DMS114 treated with DMSO at 0.1 percent for 48 hours (cell line): ENCODE measurements at regions not wholly inside any gene's neighbourhood (a gene's known extent, or its start where the extent isn't known, plus 50 kb on each side); places are given as distances from the start of the nearest gene placed in this dataset.
"Not testable (repeated sequence)": the region's sequence is repeated elsewhere in the genome, so short reads cannot be mapped to it uniquely, and the experiment has no call there.

ENCODE experiments used
- DNase-seq: peaks from one replicate; lab custom pipeline; 2025; ENCODE audit not compliant: unreplicated experiment; lab: John Stamatoyannopoulos, UW

DNA sequence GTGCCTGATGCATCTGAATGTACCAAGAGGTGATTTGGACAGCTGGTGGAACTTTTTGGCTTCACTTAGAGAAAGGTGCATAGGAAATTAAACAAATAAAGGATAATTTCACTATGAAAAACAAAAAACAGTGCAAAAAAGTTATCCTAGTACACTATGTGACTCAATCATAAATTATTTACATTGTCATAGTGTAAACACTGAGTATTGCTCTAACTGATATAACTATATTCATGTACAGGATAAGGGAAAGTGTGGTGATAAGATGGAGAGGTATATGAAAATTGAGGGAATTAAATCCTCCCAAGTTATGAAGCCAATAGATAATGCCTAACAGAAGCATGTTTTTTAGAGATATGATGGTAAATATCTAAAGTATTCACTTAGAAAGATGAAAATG, 50.2 kb upstream of the CPNE4 start:
- no peak for DNase-seq

DNA sequence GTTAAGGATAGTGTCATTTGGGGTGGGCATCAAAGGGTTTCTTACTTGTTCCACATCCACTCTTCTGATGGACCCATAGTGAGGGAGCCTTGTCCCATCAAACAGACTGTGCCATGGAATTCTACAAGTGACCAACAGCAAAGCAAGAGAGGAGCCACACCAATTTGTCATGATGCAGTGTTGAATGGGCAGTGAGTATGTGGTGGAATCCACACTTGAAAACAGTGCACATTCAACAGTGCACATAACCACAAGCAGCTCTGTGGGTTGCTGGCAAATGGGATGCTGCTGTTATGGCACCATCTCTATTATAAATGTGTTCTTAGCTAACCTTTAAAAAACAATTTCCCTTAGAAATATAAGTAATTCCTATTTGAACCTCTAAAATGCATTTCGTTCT, 52.5 kb upstream of the CPNE4 start:
- no peak for DNase-seq

DNA sequence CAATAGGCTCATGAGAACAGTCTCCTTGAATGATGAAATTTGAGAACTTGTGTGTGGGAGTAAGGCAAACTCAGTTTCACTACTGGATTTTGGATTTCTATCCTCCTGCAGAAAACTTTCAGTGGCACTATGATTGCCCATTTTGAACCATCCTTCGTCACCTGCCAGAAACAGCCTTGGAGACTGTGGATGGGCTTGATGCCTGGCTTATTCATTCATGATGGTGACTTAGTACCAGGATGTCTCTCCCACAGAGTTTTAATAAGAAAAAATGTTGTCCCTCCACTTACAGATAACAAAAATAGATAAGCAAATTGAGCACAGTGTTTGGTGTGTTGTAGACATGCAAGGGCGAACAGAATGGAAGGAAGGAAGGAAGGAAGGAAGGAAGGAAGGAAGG, 53.5 kb upstream of the CPNE4 start:
- no peak for DNase-seq

DNA sequence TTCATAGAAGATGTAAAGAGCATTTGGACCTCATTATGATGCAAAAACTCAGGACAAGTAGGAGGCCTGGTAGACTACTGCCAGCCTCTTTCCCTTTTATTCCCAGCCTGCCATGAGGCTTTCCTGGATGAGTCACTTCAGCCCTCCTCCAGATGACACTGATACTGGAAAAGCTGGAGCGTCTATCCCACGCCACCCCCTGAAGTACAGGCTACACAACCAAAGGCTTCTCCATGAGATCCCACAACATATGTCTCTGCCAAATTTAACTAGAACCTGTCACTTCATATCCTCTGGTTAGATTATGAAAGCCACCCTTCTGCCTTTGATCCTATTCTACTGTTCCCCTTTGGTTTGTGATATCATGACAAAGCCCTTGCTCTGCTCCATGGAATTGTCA, 56.1 kb upstream of the CPNE4 start:
- no peak for DNase-seq

DNA sequence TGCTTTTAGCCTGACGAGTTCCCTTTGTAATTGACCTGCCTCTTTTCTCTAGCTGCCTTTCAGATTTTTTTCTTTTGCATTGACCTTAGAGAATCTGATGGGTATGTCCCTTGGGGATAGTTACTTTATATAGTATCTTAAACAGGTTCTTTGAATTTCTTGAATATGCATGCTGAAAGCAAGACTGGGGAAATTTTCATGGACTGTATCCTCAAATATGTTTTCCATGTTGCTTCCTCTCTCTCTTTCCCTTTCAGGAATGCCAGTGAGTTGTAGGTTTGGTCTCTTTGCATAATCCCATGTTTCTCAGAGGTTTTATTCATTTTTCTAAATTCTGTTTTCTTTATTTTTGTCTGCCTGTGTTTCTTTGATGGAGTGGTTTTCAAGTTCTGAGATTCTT, 81.8 kb upstream of the CPNE4 start:
- no peak for DNase-seq

DNA sequence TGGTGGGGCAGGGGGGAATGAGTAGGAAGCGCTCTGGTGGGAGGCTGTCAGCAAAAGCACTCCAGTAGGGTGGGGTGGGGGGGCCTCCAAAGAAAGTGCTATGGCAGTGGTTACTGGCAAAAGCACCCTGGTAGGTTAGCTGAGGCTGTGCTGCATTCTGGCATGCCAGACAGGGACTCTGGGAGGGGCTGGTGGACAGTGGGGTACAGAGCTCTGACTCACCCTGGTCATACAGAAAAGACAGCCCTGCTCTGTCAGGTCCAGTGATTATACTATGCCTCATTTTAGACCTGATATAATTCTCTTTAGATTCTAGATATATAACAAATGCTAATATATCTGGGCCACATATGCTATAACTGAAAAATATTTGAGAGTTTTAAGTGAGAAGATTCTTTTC, 82.8 kb upstream of the CPNE4 start:
- DNase-seq, result no peak

DNA sequence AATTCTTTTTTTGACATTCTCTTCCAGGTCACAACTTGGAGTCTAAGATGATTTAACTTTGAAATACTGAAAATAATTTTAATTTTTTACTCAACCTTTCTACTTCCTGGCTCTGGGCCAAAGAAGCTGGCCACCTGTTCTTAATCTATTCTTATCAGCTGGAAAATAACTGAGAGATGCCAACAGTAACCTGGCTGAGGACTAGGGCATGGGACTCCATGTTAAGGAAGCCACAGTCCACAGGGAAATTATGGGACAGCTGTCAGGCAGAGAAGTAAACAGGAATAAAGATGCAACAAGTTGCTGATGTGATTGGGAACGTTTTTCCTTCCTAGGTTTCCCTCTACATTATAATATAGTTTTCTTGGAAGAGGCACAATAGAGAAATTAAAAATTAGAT, 84.7 kb upstream of the CPNE4 start:
- DNase-seq, result no peak

DNA sequence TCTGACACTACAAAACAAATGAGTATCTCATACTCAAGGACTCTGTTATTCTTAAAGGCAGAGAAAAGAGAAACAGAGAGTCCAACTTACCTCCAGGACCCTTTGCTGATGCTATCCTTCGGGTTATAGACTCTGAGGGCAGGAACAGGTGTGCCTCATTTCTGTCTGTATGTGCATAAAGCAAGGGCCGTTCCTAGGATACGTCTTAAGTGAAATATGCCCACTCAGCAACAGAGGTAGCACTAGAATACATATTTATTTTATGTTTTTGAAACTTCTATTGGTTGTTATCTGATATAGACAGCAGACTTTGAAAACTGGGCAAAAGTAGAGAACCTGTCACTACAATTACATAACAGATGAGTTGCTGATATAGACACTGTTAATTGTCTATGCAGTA, 89.3 kb upstream of the CPNE4 start:
- DNase-seq, result no peak

DNA sequence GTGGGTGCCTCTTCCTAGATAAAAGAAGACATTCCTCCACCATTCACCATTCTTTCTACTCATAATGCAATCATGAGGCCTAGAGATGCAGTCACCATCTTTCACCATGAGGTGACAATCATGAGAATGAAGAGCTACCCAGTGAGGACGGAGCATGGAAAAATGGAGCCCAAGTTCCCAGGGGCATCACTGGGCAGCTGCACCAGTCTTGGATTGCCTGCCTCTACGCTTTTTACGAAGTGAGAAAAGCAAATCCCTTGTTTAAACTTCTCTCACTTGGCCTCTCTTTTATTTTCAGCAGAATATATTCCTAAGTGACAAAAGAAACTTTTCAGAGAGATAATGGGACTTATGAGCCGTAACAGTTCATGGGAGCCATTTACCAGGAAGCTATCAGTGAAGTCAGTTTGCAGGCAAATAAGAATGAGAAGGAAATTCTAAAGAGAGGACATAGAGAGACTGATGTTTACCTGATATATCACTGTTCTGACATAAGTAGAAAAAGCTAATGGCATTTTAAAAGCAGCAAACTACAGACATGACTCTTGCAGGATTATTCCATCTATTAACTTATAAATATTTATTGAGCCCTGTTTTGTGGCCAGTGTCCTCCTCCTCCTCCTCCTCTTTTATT, 90.0 kb upstream of the CPNE4 start:
- no peak for DNase-seq

DNA sequence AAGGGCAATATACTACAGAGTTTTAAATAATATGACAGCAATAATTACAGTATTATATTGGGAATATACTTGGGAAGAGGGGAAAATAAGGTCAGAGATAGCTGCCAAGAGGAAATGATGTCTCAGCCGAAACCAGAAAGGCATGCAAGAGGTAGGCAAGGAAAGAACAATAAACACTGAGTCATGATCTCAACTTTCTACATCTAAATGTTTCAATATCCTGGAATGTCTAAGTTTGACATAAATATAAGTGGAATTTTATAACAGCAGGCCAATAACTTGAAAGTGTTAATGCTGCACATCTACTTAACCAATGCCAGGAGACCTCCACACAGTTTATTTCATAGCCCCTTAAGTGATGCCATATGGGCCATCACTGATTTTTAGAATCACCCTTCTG, 99.8 kb upstream of the CPNE4 start:
- DNase-seq, result no peak

DNA sequence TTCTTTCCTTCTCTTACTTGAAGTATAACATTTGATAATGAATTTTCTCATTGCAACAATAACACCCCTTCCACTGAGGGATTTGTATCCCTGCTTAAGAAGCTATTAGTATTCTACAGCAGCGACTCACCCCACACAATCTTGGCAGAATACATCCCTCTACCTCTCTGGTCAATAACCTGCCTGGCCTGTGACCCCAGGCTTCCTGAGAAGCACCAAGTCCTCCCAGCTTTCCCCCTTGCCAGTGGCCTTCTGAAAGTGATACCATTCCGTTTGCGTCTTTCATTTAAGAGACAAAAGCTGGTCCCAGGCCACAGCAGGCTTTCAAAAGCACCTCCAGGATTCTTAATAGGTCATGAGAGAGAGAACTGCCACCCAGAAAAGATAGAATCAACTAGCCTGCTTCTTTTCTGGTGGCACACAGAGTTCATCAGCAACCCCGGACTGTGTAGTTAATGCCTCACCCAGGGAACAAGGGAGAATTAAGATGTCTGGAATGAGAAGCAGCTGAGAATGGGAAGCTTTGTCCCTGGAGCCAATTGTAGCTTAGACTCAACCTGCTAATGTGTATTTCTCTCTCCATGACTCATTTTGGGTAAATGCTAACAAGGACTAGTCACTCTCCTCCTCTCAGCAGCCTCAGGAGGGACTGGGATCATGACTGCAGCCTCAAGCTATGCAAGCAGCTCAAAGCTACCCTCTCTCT, 101.0 kb upstream of the CPNE4 start:
- DNase-seq, result no peak

DNA sequence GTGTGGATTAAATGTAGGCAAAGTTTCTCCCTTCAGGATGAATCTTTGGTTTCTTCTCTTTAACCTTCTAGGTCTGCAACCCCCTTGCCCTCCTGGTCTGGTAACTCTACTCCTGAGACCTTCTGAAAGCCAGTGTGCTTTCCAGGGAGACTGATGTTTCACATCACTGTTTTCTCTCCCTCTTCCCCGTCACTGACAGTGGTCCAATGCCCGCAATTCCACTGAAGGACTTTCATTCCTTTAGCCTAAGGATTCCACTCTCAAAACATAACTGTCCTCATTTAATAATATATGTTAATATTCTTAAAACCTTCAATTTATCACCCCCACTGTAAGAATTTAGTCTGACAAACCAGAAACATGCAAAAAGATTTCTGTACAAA, 101.5 kb upstream of the CPNE4 start:
- DNase-seq, result no peak

DNA sequence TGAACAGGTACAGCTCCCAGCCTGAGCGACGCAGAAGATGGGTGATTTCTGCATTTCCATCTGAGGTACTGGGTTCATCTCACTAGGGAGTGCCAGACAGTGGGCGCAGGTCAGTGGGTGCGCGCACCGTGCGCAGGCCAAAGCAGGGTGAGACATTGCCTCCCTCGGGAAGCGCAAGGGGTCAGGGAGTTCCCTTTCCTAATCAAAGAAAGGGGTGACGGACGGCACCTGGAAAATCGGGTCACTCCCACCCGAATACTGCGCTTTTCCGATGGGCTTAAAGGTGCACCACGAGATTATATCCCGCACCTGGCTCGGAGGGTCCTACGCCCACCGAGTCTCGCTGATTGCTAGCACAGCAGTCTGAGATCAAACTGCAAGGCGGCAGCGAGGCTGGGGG, 102.1 kb upstream of the CPNE4 start:
- DNase-seq, result not testable (repeated sequence)

DNA sequence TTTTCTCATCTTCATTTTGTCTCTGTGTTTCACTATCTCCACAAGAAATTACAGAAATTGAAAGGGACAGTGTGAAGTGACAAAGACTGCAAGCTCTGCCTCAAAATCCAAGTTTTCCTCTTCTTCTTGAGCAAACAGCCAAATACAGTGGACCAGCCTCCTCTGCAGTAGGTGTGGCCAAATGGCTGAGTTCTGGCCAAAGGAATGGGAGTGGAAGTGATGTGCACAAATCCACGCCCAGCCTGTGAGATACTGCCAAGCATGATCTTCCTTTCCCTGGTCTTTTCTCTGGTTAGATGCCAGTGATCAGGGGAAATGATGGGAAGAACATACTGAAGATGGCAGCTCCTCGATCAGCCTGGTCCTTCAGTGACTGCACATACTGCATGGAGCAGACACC, 111.0 kb upstream of the CPNE4 start:
- no peak for DNase-seq

DNA sequence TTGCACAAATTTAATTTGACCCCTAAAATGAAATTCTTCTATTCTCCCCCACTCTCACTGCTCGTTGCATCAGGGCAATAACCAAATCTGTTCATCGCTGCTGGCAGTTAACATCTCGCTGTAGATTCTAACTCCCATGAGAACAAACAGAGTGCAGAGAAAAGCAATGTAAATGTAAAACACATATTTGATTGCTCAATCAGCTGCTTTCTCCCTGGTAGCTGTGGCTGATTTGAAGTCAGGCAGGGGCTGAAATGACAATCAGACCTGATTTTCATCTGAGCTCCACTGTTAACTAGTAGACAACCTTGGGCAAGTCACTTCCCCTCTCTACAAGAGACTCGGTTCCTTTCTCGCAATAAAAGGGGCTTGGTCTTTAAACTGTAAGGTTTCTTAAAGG, 119.8 kb upstream of the CPNE4 start:
- no peak for DNase-seq

DNA sequence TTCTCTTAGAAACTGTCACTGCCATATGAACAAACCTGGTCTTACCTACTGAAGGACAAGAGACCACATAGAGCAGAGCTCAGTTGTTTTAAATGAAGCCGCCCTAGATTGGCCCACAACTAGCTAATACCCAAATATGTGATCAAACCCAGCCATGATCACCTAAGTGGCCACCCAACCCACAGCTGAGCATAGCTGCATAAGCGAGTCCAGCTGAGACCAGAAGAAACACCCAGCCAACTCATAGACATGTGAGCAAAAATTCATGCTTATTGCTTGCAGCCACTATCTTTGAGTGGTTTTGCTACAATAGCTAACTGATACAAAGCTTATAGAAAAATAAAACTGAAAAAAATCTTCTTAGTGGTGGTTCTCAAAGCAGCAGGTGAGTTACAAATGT, 124.3 kb upstream of the CPNE4 start:
- no peak for DNase-seq

DNA sequence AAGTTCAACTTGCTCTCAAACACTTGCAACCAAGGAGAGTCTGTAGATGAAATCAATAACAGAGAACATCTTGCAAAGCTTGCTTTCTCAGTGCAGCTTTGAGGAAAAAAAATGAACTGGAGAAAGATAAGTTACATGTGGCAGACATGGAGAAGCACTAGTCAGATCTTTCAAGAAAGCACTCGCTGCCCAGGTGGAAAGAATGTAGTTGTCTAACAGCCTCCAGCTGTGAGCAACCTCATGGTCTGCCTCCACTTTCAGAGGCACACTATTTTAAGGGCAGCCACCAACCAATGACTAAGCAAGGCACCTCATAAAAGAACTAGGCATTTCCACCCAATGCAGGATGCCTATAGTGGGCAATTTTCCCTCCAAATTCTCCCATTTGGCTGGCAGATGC, 125.4 kb upstream of the CPNE4 start:
- no peak for DNase-seq

DNA sequence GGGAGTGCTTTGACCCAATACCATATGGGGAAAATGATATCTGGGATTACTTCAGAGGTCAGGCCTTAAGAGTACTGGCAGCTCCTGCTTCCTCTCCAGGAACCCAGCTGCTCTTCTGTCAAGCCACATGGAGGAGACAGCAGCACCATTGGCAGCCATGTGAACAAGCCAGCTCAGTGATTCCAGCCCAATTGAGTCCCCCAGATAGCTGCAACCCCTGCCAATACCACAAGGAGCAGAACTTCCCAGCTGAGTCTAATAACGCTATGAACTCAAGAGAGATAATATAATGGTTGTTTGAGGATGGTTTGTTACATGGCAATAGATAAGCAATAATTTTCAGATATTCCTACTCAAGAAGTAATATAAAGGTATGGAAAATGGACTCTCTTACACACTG, 126.8 kb upstream of the CPNE4 start:
- DNase-seq, result no peak

DNA sequence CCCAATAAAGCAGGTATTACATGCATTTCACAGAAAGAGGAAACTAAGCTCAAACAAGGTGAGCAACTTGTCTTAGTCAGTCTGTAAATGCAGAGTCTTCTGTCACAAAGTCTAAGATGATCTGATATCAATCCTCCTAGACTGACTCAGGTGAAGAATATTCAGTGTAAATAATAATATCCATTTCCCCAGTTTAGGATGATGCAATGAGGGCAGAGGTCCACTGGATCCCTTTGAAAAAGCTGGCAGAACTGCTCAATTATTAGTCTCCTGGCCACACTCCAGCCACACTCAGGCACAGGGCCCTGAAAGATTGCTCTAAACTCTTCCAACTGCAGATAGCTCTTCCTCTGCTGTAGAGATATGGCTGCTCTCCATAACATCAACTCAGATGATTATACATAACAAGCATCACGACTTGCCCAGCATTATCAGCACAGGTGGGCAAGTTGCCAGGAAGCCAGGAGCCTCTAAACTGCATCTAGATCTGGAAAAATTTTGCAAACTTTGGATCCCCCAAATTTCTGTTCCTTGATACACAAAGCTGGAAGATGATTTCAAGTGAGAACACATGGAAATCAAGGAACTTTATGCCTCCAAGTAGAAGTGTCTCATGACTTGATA, 129.8 kb upstream of the CPNE4 start:
- DNase-seq, result no peak

DNA sequence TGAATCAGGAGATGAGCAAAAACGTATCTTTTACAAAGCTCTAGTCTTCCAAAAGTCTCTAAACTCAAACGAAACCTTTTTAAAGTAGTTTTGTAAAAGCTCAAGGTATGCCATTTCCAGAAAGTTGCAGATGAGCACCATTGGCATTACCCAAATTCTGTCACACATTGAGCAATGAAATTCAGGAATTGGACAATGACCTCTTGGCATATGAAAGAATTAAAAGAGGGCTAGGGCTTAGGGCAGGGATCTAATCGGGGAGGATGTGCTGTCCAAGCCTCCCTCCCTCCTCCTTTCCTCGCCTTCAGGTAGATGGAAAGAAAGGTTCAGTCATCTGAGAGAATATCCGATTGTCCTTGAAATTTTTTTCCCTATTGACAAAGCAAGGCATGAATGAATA, 133.1 kb upstream of the CPNE4 start:
- DNase-seq, result no peak

DNA sequence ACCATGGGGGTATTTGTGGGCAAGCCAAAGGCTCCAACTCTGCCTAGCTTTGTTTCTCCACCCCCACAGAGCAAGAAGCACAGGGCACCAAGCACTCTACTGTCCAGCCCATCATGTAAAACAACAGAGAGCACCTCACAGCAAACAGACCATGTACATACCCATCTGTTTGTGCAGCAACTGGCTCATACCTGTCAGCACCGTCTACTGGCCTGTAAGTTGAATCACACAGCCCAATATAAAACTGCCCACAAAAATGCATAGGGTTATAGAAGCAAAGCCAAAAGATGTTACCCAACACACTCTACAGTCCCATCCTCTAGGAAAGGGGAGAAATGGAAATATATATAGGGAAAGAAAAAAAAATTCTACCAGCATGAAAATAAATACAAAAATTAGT, 139.7 kb upstream of the CPNE4 start:
- no peak for DNase-seq

DNA sequence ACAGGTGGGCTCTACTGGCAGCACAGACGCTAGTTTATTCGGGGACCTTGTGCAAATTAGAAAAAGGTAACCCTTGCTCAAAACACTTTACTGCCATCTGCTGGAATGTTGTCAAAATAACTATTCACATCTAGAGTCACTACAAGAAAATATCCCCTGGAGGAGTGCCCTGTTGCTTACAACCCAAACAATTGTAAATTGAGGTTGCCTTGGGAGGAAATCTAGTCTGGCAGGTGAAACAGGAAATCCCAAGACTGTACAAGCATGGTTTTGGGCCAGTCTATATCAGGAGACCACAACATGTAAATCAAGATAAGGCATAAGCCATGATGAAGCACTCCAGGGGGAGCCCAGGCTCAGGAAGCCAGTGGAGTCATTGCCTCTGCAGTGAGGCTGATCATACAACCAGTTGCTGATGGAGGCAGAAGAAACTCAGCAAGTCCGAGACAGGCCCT, 136.8 kb upstream of the ACP3 start:
- DNase-seq, result peak; percentile 62

DNA sequence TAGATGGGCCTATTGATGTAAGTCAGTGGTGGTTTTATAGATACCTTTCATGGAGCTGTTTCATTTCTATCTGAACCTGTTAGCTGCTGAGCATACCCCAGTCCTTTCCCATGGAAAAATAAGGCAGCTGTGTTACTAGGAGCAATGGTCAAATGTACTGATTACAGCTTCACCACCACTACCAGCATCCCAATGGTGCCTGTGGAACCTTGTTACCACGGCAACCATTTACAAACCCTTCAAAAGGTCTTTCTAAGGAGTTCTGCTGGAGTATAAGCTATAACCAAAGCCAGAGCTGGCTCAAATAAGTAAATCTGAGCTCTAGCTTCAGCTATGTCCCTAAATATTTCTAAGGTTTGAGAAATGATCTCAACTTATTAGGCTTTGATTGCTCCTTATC, 133.4 kb upstream of the ACP3 start:
- no peak for DNase-seq
